ENCODE measurements at regions not wholly inside any gene's neighbourhood (a gene's known extent, or its start where the extent isn't known, plus 50 kb on each side); places are given as distances from the start of the nearest gene placed in this dataset.

DNA sequence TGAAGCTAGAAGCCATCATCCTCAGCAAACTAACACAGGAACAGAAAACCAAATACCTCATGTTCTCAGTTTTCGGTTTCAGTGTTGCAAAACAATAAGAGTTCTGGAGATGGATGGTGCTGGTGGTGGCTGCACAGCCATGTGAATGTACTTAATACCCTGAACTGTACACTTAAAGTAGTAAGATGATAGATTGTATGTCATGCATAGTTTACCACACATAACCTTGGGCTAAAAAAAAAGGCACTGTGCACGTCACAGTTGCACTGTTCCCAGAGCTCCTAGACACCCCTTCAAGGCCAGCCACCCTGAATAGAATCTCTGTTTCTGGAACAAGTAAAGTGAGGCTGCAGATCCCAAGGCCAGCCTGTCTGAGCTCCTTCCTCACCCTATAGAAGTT, 243.3 kb upstream of the IGF1R start:
- Histone ChIP-seq H3K27ac (replicated peaks) (no peak overlapping the region), H3K27me3 (ENCODE audit: insufficient read depth, poor library complexity, severe bottlenecking) (no peaks in the 10 kb centered on the region), H3K4me3 (replicated peaks; ENCODE audit: insufficient read depth, low read length) (no peak overlapping the region)
- no peak for TF ChIP-seq SPI1 (IDR thresholded peaks at IDR 0.05; ENCODE audit: borderline replicate concordance, low read depth)
- DNase-seq (ENCODE audit: low read depth in 1 of 2, low spot score in 1 of 2), result no peak

DNA sequence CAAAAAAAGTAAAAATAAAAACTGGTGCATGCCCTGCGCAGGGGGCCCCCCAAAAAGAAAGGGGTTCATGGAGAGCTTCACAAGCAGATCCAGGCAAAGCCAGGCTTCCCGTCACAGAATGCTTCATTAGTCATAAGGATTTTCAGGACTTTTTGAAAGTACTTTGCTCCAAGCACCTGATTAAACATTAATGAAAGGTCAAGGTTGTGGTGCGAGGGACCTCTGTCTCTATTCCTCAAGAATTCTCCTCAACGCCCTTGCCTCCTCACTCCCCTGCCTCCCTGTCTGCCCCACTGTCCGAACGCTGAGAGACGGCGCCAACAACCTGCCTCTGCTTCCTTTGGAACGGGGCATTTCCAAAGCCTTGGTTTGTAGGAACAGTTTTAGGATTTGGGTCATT, 240.1 kb upstream of the IGF1R start:
- TF ChIP-seq, protein P1, sequence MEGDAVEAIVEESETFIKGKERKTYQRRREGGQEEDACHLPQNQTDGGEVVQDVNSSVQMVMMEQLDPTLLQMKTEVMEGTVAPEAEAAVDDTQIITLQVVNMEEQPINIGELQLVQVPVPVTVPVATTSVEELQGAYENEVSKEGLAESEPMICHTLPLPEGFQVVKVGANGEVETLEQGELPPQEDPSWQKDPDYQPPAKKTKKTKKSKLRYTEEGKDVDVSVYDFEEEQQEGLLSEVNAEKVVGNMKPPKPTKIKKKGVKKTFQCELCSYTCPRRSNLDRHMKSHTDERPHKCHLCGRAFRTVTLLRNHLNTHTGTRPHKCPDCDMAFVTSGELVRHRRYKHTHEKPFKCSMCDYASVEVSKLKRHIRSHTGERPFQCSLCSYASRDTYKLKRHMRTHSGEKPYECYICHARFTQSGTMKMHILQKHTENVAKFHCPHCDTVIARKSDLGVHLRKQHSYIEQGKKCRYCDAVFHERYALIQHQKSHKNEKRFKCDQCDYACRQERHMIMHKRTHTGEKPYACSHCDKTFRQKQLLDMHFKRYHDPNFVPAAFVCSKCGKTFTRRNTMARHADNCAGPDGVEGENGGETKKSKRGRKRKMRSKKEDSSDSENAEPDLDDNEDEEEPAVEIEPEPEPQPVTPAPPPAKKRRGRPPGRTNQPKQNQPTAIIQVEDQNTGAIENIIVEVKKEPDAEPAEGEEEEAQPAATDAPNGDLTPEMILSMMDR (IDR thresholded peaks at IDR 0.05; ENCODE audit: insufficient read depth, low read length), result no peak
- H3K4me3 ChIP-seq (replicated peaks; ENCODE audit: insufficient read depth, low read length), result no peak overlapping the region
- H3K27me3 ChIP-seq (ENCODE audit: insufficient read depth, poor library complexity, severe bottlenecking), result no peaks in the 10 kb centered on the region
- no peak overlapping the region for H3K27ac ChIP-seq (replicated peaks)
- DNase-seq (ENCODE audit: low read depth in 1 of 2, low spot score in 1 of 2), result no peak

DNA sequence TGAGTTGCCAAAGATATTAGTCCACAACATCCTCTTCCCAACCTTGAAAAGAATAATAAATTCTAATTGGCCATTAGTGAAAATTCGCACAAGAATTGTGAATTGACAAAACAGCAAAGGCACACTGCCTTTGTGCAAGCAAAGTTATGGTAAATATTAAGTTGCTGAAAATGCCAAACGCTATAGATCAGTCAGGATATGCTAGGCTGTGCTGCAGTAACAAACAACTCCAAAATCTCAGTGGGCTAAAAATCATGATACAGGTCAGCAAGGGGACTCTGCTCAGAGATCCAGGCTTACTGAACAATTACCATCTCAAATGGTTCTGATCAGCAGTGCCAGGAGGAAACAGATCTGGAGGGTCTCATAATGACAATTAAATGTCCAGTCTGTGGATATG, 238.0 kb upstream of the IGF1R start:
- no peak overlapping the region for H3K27ac ChIP-seq (replicated peaks)
- no peak overlapping the region for H3K4me3 ChIP-seq (replicated peaks; ENCODE audit: insufficient read depth, low read length)
- no peak for DNase-seq (ENCODE audit: low read depth in 1 of 2, low spot score in 1 of 2)
- H3K27me3 ChIP-seq (ENCODE audit: insufficient read depth, poor library complexity, severe bottlenecking), result peaks cover 2% of the 10 kb centered on the region
- TF ChIP-seq, protein P1 (IDR thresholded peaks at IDR 0.05; ENCODE audit: insufficient read depth, low read length), result no peak
- no peak for TF ChIP-seq SPI1 (IDR thresholded peaks at IDR 0.05; ENCODE audit: borderline replicate concordance, low read depth)
- TF ChIP-seq GABPA (IDR thresholded peaks at IDR 0.05; ENCODE audit: low read depth), result no peak
- TF ChIP-seq POLR2AphosphoS5 (IDR thresholded peaks at IDR 0.05; ENCODE audit: low read depth), result no peak
- TF ChIP-seq, protein P2, sequence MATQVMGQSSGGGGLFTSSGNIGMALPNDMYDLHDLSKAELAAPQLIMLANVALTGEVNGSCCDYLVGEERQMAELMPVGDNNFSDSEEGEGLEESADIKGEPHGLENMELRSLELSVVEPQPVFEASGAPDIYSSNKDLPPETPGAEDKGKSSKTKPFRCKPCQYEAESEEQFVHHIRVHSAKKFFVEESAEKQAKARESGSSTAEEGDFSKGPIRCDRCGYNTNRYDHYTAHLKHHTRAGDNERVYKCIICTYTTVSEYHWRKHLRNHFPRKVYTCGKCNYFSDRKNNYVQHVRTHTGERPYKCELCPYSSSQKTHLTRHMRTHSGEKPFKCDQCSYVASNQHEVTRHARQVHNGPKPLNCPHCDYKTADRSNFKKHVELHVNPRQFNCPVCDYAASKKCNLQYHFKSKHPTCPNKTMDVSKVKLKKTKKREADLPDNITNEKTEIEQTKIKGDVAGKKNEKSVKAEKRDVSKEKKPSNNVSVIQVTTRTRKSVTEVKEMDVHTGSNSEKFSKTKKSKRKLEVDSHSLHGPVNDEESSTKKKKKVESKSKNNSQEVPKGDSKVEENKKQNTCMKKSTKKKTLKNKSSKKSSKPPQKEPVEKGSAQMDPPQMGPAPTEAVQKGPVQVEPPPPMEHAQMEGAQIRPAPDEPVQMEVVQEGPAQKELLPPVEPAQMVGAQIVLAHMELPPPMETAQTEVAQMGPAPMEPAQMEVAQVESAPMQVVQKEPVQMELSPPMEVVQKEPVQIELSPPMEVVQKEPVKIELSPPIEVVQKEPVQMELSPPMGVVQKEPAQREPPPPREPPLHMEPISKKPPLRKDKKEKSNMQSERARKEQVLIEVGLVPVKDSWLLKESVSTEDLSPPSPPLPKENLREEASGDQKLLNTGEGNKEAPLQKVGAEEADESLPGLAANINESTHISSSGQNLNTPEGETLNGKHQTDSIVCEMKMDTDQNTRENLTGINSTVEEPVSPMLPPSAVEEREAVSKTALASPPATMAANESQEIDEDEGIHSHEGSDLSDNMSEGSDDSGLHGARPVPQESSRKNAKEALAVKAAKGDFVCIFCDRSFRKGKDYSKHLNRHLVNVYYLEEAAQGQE (IDR thresholded peaks at IDR 0.05; ENCODE audit: insufficient replicate concordance, low read depth), result no peak

DNA sequence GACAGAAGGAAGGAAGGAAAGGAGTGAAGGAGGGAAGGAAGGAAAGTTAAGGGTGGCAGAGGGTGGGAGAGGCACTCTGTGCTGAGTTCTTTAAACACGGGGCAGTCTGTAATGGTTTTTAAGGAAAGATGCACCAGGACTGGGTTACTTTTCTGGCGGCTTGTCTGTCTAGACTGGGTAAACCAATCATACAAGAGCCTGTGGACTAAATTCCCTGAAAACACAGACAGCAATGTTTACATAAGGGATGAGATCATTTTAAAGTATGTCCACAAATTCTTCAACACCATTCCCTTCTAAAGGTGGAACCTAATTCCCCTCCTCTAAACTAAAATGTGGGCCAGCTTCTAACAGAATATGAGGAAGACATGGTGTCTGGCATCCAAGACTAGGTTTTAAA, 235.5 kb upstream of the IGF1R start:
- no peak overlapping the region for H3K4me3 ChIP-seq (replicated peaks; ENCODE audit: insufficient read depth, low read length)
- H3K27me3 ChIP-seq (ENCODE audit: insufficient read depth, poor library complexity, severe bottlenecking), result peaks cover 2% of the 10 kb centered on the region
- TF ChIP-seq POLR2AphosphoS5 (IDR thresholded peaks at IDR 0.05; ENCODE audit: low read depth) (no peak), SPI1 (IDR thresholded peaks at IDR 0.05; ENCODE audit: borderline replicate concordance, low read depth) (no peak), GABPA (IDR thresholded peaks at IDR 0.05; ENCODE audit: low read depth) (no peak)
- TF ChIP-seq, protein P2 (IDR thresholded peaks at IDR 0.05; ENCODE audit: insufficient replicate concordance, low read depth), result no peak
- TF ChIP-seq, protein P1 (IDR thresholded peaks at IDR 0.05; ENCODE audit: insufficient read depth, low read length), result no peak
- DNase-seq (ENCODE audit: low read depth in 1 of 2, low spot score in 1 of 2), result no peak
- H3K27ac ChIP-seq (replicated peaks), result no peak overlapping the region
